GM18861 (cell line): ENCODE measurements at regions not wholly inside any gene's neighbourhood (a gene's known extent, or its start where the extent isn't known, plus 50 kb on each side); places are given as distances from the start of the nearest gene placed in this dataset.

Experiments used
- ATAC-seq: cut with Tn5 transposase; IDR thresholded peaks from one replicate; pipeline ENCODE4 v1.9.1; 2021; ENCODE audit not compliant: unreplicated experiment

- no peak for ATAC-seq
Observed at GRCh38 chr14:96979611-96980074, 182.5 kb downstream of the VRK1 start.

DNA sequence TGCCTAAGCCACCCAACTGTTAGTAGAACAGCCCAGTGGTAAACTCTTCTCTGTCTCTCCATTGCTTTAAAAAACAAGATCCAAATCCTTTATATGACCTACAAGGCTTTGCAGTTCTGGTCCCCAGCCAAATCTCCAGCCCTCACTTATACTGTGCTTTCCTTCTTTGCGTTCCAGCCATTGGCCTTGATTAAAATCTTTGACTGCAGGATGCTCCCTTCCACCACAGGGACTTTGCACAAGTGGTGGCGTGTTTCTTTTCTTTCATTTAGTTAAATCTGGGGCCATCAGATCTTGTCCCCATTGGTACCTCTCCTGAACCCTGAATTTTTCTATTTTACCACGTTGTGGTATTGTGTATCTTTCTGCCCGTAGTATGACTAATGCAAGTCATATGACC, 183.7 kb downstream of the VRK1 start:
- ATAC-seq: no peak

- ATAC-seq: no peak
Observed at GRCh38 chr14:96986256-96987085, 189.3 kb downstream of the VRK1 start.

DNA sequence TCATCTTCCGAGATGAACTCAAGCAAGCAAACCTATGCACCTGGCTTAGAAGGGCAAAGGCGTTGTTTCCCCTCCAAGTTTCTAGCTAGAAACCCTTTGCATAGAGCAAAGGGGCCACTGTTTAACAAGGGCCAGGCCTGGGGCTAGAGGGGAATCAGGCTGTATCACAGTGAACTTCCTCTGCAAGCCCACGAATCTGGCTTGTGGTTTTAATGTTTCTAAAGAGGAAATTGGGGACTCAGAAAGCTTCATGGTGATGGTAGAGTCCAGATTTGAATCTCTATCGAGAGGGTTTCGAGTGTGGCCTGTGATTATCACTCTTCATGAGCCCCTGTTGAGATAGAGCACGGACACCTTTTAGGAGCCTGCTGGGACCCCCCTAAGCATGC, 189.9 kb downstream of the VRK1 start:
- ATAC-seq: no peak

GRCh38 chr14:96987771-96988170, 190.6 kb downstream of the VRK1 start:
- ATAC-seq: no peak

- ATAC-seq: no peak
Observed at GRCh38 chr14:96989306-96989705, 192.1 kb downstream of the VRK1 start.

DNA sequence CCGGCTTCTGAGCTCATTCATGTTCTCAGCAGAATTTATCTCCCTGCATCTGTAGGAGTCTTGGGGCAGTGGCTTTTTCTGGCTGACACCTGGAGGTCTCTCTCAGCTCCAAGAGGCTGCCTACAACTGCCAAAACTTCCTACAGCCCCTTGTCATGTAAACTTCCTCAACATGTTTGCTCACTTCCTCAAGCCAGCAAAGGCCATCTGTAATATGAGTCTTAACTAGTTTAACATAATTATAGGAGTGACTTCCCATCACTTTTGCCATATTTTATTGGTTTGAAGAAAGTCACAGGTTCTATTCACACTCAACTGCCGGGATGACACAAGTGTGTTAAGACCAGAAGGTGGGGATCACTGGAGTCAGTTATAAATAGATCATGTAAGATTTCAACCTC, 194.0 kb downstream of the VRK1 start:
- no peak for ATAC-seq

DNA sequence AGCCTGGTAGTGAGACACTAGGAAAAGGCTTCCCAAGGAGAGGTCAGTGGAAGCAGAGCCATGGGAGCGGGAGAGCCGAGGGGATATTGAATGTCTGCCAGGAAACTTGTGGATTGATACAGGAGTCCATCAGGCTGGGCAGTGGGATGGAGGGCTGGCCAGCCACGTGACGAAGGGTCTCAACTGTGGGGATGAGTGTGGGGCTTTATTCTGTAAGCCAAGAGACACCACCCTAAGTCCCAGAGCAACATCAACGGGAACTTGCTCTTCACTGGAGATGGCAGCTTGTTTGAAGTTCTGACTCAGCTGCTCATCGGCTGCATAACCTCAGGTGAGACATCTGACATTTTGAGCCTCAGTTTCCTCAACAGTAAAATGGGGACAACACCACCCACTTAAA, 197.8 kb downstream of the VRK1 start:
- ATAC-seq: no peak

DNA sequence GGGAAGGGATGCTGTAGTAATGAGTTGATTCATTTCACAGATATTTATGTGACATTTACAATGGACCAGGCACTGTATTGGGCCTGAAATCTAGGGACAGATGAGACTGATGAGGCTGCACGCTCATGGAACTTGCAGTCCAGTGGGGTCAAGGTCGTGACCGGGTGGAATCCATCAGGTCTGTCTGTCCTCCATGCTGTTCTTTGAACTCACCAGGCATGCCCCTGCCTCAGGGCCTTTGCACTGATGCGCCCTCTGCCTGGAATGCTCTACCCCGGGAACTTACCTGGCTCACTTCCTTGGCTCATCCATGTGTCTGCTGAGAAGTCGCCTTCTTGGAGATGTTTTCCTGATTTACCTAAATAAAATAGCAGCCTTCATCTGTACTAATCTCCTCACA, 200.1 kb downstream of the VRK1 start:
- no peak for ATAC-seq

- no peak for ATAC-seq
Observed at GRCh38 chr14:96997996-96998395, 200.8 kb downstream of the VRK1 start.

- ATAC-seq: no peak
Observed at GRCh38 chr14:96999654-97000155, 202.5 kb downstream of the VRK1 start.

GRCh38 chr14:97002454-97002853, 205.3 kb downstream of the VRK1 start:
- no peak for ATAC-seq

DNA sequence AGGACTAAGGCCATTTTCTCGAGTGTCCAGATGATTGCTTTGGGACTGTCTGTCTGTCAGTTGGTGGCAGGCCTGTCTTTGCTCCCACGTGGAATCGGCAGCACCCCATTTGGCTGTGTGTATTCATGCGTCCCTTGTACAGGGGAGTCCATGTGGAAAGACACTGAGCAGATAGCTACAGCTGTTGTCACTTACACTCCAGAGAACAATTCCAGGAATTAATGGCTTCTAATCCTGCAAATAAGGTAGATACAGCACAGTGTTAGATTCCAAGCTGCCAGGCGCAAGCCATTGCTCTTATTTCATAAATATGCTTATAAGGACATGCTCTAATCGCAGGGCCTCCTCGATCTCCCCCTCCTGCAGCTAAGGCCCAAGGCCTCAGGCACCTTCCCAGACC, 208.8 kb downstream of the VRK1 start:
- ATAC-seq: no peak

DNA sequence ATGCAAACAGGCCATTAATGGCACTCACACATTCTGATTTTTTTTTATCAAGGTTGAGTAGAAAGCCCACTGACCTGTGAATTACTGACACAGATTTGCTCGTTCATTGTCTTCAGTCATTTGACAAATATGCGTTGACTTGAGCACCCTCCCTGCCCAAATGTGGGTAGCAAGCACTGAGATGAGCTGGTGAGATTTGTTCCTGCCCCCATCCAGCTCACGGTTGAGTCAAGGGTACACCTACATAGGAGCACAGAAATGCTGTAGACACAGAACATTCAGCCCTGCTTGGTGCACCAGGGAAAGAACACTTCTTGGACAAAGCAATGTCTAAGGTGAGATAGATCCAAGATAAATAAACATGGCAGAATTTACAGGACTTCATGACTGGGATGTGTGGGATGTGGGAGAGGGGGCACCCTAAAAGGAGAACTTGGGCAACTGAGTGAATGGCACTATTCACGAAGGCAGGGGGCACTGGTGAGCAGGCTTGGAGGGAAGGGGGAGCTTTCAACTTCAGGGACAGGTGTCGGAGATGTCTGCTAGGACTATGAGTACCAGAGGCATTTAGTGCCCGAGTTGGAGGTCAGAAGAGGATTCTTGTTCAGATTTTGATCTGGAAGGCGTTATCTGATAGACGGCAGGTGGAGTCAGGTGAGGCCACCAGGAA, 213.4 kb downstream of the VRK1 start:
- ATAC-seq: no peak

DNA sequence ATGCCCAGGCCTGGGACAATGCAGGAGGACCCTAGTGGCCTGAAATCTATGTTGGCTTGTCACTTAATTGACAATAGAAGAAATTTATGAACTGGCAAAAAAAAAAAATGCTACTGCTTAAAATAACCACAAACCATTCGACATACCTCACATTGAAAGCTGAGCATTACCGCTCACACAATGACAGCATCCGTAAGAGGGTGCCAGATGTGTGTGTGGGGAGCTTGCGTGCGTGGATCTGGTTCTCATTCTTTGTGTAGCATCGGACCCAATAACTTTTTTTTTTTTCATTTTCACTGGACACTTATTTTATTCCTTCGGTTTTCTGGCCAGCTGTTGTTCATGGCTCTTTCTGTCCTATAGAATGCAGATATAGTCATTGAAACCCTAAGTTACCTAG, 216.7 kb downstream of the VRK1 start:
- no peak for ATAC-seq

DNA sequence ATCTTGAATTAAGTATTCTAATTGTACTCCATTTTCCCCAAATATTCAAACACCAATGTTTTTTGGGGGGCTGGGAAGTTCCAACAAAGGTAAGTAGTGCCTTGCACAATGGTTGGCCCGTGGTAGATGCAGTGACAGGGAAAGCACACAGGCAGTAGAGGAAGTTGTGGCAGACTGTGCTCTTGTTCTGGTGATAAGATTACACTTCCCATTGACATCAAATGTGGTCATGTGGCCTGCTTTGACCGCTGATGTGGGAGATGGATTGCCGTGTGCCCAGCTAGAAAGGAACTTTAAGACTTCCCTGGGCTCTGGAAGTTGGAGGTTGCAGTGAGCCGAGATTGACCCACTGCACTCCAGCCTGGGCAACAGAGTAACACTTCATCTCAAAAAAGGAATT, 223.8 kb downstream of the VRK1 start:
- no peak for ATAC-seq

- ATAC-seq: no peak
Observed at GRCh38 chr14:97021571-97022168, 224.5 kb downstream of the VRK1 start.

GRCh38 chr14:97022741-97023140, 225.6 kb downstream of the VRK1 start:
- no peak for ATAC-seq

GRCh38 chr14:97023871-97024270, 226.7 kb downstream of the VRK1 start:
- no peak for ATAC-seq

GRCh38 chr14:97024300-97024699, 227.1 kb downstream of the VRK1 start:
- no peak for ATAC-seq

GRCh38 chr14:97025722-97026121, 228.5 kb downstream of the VRK1 start:
- ATAC-seq: no peak
